ENCODE measurements at regions not wholly inside any gene's neighbourhood (a gene's known extent, or its start where the extent isn't known, plus 50 kb on each side); places are given as distances from the start of the nearest gene placed in this dataset.

- intact Hi-C loops (cut with DNase I) = no loop called here
- no peak for DNase-seq
Observed at GRCh38 chr4:188839704-188840103, 700.5 kb downstream of the TRIML1 start.

GRCh38 chr4:188841523-188841922, 702.3 kb downstream of the TRIML1 start:
- intact Hi-C loops (cut with DNase I) = no loop called here

GRCh38 chr4:188854436-188854835, 715.2 kb downstream of the TRIML1 start:
- DNase-seq = no peak
- intact Hi-C loops (cut with DNase I) = no loop called here

More at GRCh38 chr4:188841523-188841922, 702.3 kb downstream of the TRIML1 start:
- DNase-seq = no peak

GRCh38 chr4:188858696-188859095, 719.5 kb downstream of the TRIML1 start:
- DNase-seq = no peak
- intact Hi-C loops (cut with DNase I) = no loop called here

GRCh38 chr4:188864741-188865140, 725.5 kb downstream of the TRIML1 start:
- no peak for DNase-seq
- intact Hi-C loops (cut with DNase I) = no loop called here

GRCh38 chr4:188867796-188868195, 728.6 kb downstream of the TRIML1 start:
- intact Hi-C loops (cut with DNase I) = no loop called here
- DNase-seq = no peak

GRCh38 chr4:188869581-188869980, 730.3 kb downstream of the TRIML1 start:
- no peak for DNase-seq
- intact Hi-C loops (cut with DNase I) = no loop called here

GRCh38 chr4:188872809-188873208, 733.6 kb downstream of the TRIML1 start:
- intact Hi-C loops (cut with DNase I) = no loop called here
- no peak for DNase-seq

- DNase-seq = no peak
- intact Hi-C loops (cut with DNase I) = no loop called here
Observed at GRCh38 chr4:188876881-188877280, 737.6 kb downstream of the TRIML1 start.

GRCh38 chr4:188879598-188879997, 740.4 kb downstream of the TRIML1 start:
- intact Hi-C loops (cut with DNase I) = no loop called here
- no peak for DNase-seq

GRCh38 chr4:188887905-188888304, 748.7 kb downstream of the TRIML1 start:
- no peak for DNase-seq
- intact Hi-C loops (cut with DNase I) = no loop called here

GRCh38 chr4:188892837-188893236, 753.6 kb downstream of the TRIML1 start:
- no peak for DNase-seq
- intact Hi-C loops (cut with DNase I) = no loop called here

GRCh38 chr4:188903986-188904385, 764.7 kb downstream of the TRIML1 start:
- DNase-seq = no peak
- intact Hi-C loops (cut with DNase I) = no loop called here

GRCh38 chr4:188904617-188905016, 765.4 kb downstream of the TRIML1 start:
- DNase-seq = no peak
- intact Hi-C loops (cut with DNase I) = no loop called here

GRCh38 chr4:188905248-188905647, 766.0 kb downstream of the TRIML1 start:
- intact Hi-C loops (cut with DNase I) = no loop called here
- no peak for DNase-seq

GRCh38 chr4:188911199-188911598, 772.0 kb downstream of the TRIML1 start:
- intact Hi-C loops (cut with DNase I) = no loop called here

GRCh38 chr4:188911707-188912106, 772.5 kb downstream of the TRIML1 start:
- no peak for DNase-seq

More at GRCh38 chr4:188911199-188911598, 772.0 kb downstream of the TRIML1 start:
- no peak for DNase-seq

GRCh38 chr4:188915175-188915574, 775.9 kb downstream of the TRIML1 start:
- no peak for DNase-seq
- intact Hi-C loops (cut with DNase I) = no loop called here

More at GRCh38 chr4:188911707-188912106, 772.5 kb downstream of the TRIML1 start:
- intact Hi-C loops (cut with DNase I) = no loop called here

- no peak for DNase-seq
- intact Hi-C loops (cut with DNase I) = no loop called here
Observed at GRCh38 chr4:188918787-188919186, 779.5 kb downstream of the TRIML1 start.

- DNase-seq = no peak
- intact Hi-C loops (cut with DNase I) = no loop called here
Observed at GRCh38 chr4:188930822-188931221, 791.6 kb downstream of the TRIML1 start.

- intact Hi-C loops (cut with DNase I) = no loop called here
- DNase-seq = no peak
Observed at GRCh38 chr4:188934320-188934962, 795.2 kb downstream of the TRIML1 start.

Data from head of caudate nucleus (tissue), 42 donors.